Nucleus accumbens (tissue), 56 donors: ENCODE measurements at regions not wholly inside any gene's neighbourhood (a gene's known extent, or its start where the extent isn't known, plus 50 kb on each side); places are given as distances from the start of the nearest gene placed in this dataset.
A peak's percentile ranks its signal among the peaks of the same experiment; 100 is the strongest.
"Not testable (repeated sequence)": the region's sequence is repeated elsewhere in the genome, so short reads cannot be mapped to it uniquely, and the experiment has no call there.

ENCODE experiments used
- DNase-seq, 56 donors: peaks; one replicate each; lab custom pipeline; 2025; lab: John Stamatoyannopoulos, UW

- no peak for DNase-seq
These were observed 348.7 kb upstream of the RUNX1 start for GRCh38 chr21:35397781-35398180.

- DNase-seq, result no peak
These were observed 347.6 kb upstream of the RUNX1 start for GRCh38 chr21:35396655-35397054.

GRCh38 chr21:35395728-35396127, 346.6 kb upstream of the RUNX1 start:
- peak in 1 of 56 donors; percentile 7 for DNase-seq

GRCh38 chr21:35394634-35395369, 345.7 kb upstream of the RUNX1 start:
- no peak for DNase-seq

GRCh38 chr21:35394049-35394448, 344.9 kb upstream of the RUNX1 start:
- DNase-seq, result no peak

- DNase-seq, result no peak
These were observed 341.1 kb upstream of the RUNX1 start for GRCh38 chr21:35390013-35390776.

- DNase-seq, result no peak
These were observed 337.5 kb upstream of the RUNX1 start for GRCh38 chr21:35386491-35387079.

GRCh38 chr21:35384375-35384774, 335.3 kb upstream of the RUNX1 start:
- DNase-seq, result no peak

- peak in 16 of 56 donors; percentile 0 to 45 (median 10) for DNase-seq
These were observed 333.6 kb upstream of the RUNX1 start for GRCh38 chr21:35382696-35383095.

- DNase-seq, result no peak
These were observed 332.7 kb upstream of the RUNX1 start for GRCh38 chr21:35381743-35382310.

GRCh38 chr21:35380304-35380703, 331.2 kb upstream of the RUNX1 start:
- not testable (repeated sequence) for DNase-seq

- DNase-seq, result no peak
These were observed 329.8 kb upstream of the RUNX1 start for GRCh38 chr21:35378881-35379280.

- no peak for DNase-seq
These were observed 328.5 kb upstream of the RUNX1 start for GRCh38 chr21:35377505-35378090.

- no peak for DNase-seq
These were observed 327.5 kb upstream of the RUNX1 start for GRCh38 chr21:35376406-35377135.

GRCh38 chr21:35375115-35375514, 326.0 kb upstream of the RUNX1 start:
- no peak for DNase-seq

- no peak for DNase-seq
These were observed 324.9 kb upstream of the RUNX1 start for GRCh38 chr21:35373998-35374397.

- no peak for DNase-seq
These were observed 323.1 kb upstream of the RUNX1 start for GRCh38 chr21:35372201-35372600.

- no peak for DNase-seq
These were observed 321.6 kb upstream of the RUNX1 start for GRCh38 chr21:35370671-35371070.

- no peak for DNase-seq
These were observed 321.0 kb upstream of the RUNX1 start for GRCh38 chr21:35370071-35370470.

- DNase-seq, result no peak
These were observed 319.2 kb upstream of the RUNX1 start for GRCh38 chr21:35368326-35368725.
